ENCODE measurements at regions not wholly inside any gene's neighbourhood (a gene's known extent, or its start where the extent isn't known, plus 50 kb on each side); places are given as distances from the start of the nearest gene placed in this dataset.

DNA sequence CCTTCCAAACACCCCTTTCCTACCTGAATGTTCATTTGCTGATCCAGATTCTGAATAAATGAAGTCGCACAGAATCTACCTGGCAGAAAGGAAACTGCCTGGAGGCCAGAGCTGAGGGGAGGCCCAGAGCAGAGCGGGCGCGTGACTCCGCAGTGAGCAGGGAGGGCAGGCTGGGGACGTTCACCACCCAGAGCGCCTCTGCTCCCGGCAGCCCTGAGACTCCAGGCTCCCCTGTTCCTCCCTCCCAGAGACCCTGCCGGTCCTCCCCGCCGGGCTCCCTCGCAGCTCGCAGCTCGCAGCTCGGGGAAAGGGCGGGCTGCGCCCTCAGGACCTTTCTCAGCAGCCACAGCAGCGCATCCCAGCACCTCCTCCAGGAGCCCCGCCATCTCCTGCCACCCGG is 176.7 kb upstream of the ZNF32 start:
- H3K27ac Mint-ChIP-seq, result no peak overlapping the region
- no peaks in the 10 kb centered on the region for H3K9me3 Mint-ChIP-seq
- ATAC-seq (no peak), DNase-seq (no peak)
- H3K4me1 Mint-ChIP-seq, result no peaks in the 10 kb centered on the region
- H3K27me3 Mint-ChIP-seq (ENCODE audit: low read depth in 2 of 2), result peaks cover 10 to 14% of the 10 kb centered on the region in 2 donors
- H3K36me3 ChIP-seq (ENCODE audit: control insufficient read depth, insufficient read depth, low read length), result no peaks in the 10 kb centered on the region
- no peak overlapping the region for H3K4me3 ChIP-seq (ENCODE audit: low read length)
- H3K4me1 ChIP-seq (ENCODE audit: control insufficient read depth, insufficient read depth, low read length), result no peaks in the 10 kb centered on the region
- intact Hi-C loops (cut with micrococcal nuclease), result no loop called here
- peaks cover 2% of the 10 kb centered on the region for H3K27me3 ChIP-seq (ENCODE audit: control insufficient read depth, insufficient read depth, low read length)
- no peak overlapping the region for H3K4me3 Mint-ChIP-seq
- H3K36me3 Mint-ChIP-seq, result no peaks in the 10 kb centered on the region
- no peaks in the 10 kb centered on the region for H3K9me3 ChIP-seq (ENCODE audit: control insufficient read depth, insufficient read depth, low read length)
- WGBS (ENCODE audit: insufficient coverage), result 96% methylated on average over 20 of the region's 20 CpGs
- H3K27ac ChIP-seq (ENCODE audit: low read length), result no peak overlapping the region
- no peak for TF ChIP-seq CTCF (IDR thresholded peaks at IDR 0.05)

DNA sequence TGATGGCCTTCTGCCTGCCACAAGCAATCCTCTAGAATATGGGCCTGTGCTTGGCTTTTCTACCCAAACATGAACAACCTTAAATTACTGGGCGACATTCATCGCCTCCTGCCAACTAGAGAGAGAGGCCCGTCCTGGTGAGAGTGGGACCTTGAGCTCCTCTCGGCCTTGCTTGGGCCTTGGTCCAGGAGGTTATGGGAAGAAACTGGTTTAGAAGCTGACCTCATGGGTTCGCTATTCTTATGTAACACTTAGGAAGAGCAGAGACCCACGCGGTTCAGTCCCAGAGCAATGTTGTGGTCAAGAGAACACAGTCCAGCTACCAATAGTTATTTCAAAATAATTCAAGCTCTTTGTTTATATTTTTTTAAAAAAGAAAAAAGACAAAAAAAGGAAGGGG is 176.3 kb upstream of the ZNF32 start:
- H3K4me1 ChIP-seq (ENCODE audit: control insufficient read depth, insufficient read depth, low read length), result no peaks in the 10 kb centered on the region
- no peaks in the 10 kb centered on the region for H3K9me3 Mint-ChIP-seq
- H3K36me3 Mint-ChIP-seq, result no peaks in the 10 kb centered on the region
- ATAC-seq (no peak), DNase-seq (no peak)
- H3K27me3 ChIP-seq (ENCODE audit: control insufficient read depth, insufficient read depth, low read length), result peaks cover 2% of the 10 kb centered on the region
- no peaks in the 10 kb centered on the region for H3K36me3 ChIP-seq (ENCODE audit: control insufficient read depth, insufficient read depth, low read length)
- peaks cover 10 to 14% of the 10 kb centered on the region in 2 donors for H3K27me3 Mint-ChIP-seq (ENCODE audit: low read depth in 2 of 2)
- no peak overlapping the region for H3K4me3 Mint-ChIP-seq
- no peak overlapping the region for H3K27ac Mint-ChIP-seq
- H3K4me3 ChIP-seq (ENCODE audit: low read length), result no peak overlapping the region
- intact Hi-C loops (cut with micrococcal nuclease), result no loop called here
- no peaks in the 10 kb centered on the region for H3K4me1 Mint-ChIP-seq
- no peaks in the 10 kb centered on the region for H3K9me3 ChIP-seq (ENCODE audit: control insufficient read depth, insufficient read depth, low read length)
- no peak for TF ChIP-seq CTCF (IDR thresholded peaks at IDR 0.05)
- WGBS (ENCODE audit: insufficient coverage), result 91% methylated on average over 7 of the region's 7 CpGs
- no peak overlapping the region for H3K27ac ChIP-seq (ENCODE audit: low read length)

DNA sequence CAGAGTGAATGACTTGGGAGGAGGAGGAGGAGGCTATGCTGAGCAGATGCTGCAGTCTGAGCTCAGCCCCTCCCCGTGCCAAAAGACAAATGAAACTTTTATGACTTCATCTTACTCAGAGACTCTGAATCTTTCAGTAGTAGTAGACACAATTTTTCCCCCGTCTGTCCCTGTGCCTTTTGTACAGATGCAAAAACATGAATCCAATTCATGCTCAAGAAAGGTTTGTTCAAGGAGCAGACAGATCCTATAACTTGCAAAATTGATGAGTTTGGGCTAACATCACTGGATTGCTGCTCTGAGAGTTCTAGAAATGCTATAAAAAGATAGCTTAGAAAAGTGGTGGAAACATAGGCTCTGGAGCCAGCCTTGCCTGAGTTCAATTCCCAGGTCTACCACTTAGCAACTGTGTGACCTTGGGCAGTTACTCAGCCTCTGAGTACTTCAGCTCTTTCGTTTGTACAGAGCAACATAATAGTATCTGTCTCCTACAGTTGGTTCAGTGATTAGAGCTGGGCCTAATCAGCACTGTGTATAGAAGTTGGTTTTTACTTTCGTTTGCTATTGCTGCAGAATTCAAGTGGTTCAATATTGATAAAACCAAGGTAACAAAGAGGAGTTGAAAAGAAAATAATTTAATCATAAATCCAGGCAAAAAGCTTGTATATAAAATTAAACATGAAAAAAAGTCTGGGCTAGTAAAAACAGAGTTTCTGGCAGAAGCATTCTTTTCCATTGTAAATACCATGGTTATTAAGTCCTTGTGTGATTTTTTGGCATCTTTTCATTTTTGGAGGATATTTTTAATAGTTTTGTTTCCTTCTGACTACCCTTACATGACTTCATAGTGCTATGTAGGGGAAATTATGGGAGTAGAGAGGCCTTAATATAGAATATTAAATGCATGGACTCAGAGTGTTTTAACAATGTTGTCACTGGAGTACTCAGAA is 174.2 kb upstream of the ZNF32 start:
- ATAC-seq (no peak), DNase-seq (no peak)
- 86% methylated on average over 4 of the region's 4 CpGs for WGBS (ENCODE audit: insufficient coverage)
- TF ChIP-seq CTCF (IDR thresholded peaks at IDR 0.05), result no peak
- intact Hi-C loops (cut with micrococcal nuclease), result no loop called here
- H3K36me3 ChIP-seq (ENCODE audit: control insufficient read depth, insufficient read depth, low read length), result no peaks in the 10 kb centered on the region
- no peaks in the 10 kb centered on the region for H3K4me1 ChIP-seq (ENCODE audit: control insufficient read depth, insufficient read depth, low read length)
- Mint-ChIP-seq H3K27ac (no peak overlapping the region), H3K9me3 (no peaks in the 10 kb centered on the region), H3K27me3 (ENCODE audit: low read depth in 2 of 2) (peaks cover 4 to 11% of the 10 kb centered on the region in 2 donors), H3K4me1 (peaks cover 7 to 8% of the 10 kb centered on the region in 2 donors), H3K36me3 (no peaks in the 10 kb centered on the region), H3K4me3 (no peak overlapping the region)
- H3K4me3 ChIP-seq (ENCODE audit: low read length), result no peak overlapping the region
- H3K27me3 ChIP-seq (ENCODE audit: control insufficient read depth, insufficient read depth, low read length), result peaks cover under 1% of the 10 kb centered on the region
- no peaks in the 10 kb centered on the region for H3K9me3 ChIP-seq (ENCODE audit: control insufficient read depth, insufficient read depth, low read length)
- H3K27ac ChIP-seq (ENCODE audit: low read length), result no peak overlapping the region
